Keratinocyte (primary cell): ENCODE measurements at regions not wholly inside any gene's neighbourhood (a gene's known extent, or its start where the extent isn't known, plus 50 kb on each side); places are given as distances from the start of the nearest gene placed in this dataset.

Source experiments
- EZH2 ChIP-seq: IDR thresholded peaks from one replicate; pipeline ENCODE4 v1.6.1; 2012; ENCODE audit warnings: inconsistent platforms, mild to moderate bottlenecking, low read length, moderate library complexity
- TF ChIP-seq, protein P1 (sequence below), 3 experiments: IDR thresholded peaks in 1 of 3; conservative IDR thresholded peaks in 1 of 3; optimal IDR thresholded peaks in 1 of 3; 2 replicates in 2 of 3; 3 replicates in 1 of 3; pipeline versions ENCODE3 to v1.5.1; 2011; ENCODE audit warnings: low read length in 3 of 3, mild to moderate bottlenecking in 3 of 3, moderate library complexity in 2 of 3, control low read depth in 1 of 3, inconsistent platforms in 1 of 3; ENCODE audit not compliant: insufficient read depth in 2 of 3; ENCODE audit errors: extremely low read depth in 1 of 3

DNA sequence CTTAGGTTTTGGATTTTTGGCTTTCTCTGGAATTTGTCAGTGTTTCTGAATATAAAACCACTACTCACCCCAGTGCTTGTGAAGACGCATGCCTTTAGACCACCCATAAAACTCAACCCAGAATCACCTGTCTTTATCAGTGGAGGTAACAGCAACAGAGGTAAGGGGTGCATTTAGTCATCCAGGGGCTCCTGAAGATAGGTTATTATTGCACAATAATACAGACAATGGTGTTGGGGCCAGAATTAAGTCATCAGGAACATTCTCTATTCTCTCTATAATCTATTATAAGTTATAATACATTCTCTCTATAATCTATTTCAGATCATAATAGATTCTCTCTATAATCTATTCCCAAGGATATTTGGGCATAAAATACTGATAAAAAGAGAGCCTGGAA is 100.2 kb upstream of the KCNQ5 start:
- TF ChIP-seq, protein P1, sequence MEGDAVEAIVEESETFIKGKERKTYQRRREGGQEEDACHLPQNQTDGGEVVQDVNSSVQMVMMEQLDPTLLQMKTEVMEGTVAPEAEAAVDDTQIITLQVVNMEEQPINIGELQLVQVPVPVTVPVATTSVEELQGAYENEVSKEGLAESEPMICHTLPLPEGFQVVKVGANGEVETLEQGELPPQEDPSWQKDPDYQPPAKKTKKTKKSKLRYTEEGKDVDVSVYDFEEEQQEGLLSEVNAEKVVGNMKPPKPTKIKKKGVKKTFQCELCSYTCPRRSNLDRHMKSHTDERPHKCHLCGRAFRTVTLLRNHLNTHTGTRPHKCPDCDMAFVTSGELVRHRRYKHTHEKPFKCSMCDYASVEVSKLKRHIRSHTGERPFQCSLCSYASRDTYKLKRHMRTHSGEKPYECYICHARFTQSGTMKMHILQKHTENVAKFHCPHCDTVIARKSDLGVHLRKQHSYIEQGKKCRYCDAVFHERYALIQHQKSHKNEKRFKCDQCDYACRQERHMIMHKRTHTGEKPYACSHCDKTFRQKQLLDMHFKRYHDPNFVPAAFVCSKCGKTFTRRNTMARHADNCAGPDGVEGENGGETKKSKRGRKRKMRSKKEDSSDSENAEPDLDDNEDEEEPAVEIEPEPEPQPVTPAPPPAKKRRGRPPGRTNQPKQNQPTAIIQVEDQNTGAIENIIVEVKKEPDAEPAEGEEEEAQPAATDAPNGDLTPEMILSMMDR (optimal IDR thresholded peaks at IDR 0.05 in 1 of 3, IDR thresholded peaks at IDR 0.05 in 1 of 3, conservative IDR thresholded peaks at IDR 0.05 in 1 of 3; ENCODE audit: extremely low read depth in 1 of 3, insufficient read depth in 2 of 3, low read length in 3 of 3) = no peak
- no peak for TF ChIP-seq EZH2
